ENCODE measurements at regions not wholly inside any gene's neighbourhood (a gene's known extent, or its start where the extent isn't known, plus 50 kb on each side); places are given as distances from the start of the nearest gene placed in this dataset.
A peak's percentile ranks its signal among the peaks of the same experiment; 100 is the strongest.

DNA sequence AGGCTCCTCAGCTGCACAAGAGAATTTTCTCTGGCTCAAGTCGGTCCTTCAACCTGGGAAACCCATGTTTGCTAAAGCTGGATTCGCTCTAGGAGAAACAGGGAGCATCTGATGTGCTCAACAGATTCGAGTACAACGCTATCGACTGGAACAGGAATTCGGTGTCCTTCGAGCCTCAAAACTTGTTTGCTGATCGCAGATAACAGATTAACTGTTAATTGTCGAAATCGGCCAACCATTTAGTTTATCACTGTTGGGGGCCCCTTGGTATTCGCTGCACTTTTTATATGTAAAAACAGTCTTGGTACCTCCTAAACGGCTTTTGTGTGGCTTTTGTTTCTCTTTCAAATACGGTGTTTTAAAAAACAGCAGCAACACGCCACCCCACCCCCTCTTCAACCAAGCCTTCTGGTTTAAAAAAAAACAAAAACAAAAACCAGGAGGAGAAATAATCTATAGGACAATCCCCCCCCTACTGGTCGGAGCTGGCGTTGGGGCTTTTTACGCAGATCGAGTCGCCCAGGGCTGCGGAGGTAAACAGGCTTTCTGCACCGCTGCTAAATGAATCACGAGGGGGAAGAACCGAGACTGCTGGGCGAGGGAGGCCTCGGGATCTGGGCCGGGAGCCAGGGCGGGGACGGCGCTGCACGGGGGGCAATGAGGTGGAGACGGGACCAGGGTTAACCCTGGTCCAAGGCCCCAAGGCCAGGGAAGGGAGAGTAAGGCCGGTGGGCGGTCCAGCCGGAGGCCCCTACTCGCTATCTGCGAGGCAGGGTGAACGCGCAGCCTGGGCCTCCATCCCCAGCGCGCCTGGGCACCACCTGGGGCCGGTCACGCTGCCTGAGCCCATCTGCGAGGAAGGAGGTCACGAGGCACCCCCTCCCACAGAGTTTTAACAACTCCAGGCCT lies 71.7 kb upstream of the BCOR start (continued):
- TF ChIP-seq NAIF1 (CRISPR knock-in tag; IDR thresholded peaks at IDR 0.05; ENCODE audit: borderline replicate concordance) (no peak), ZKSCAN5 (CRISPR knock-in tag; IDR thresholded peaks at IDR 0.05) (no peak), ZBTB14 (CRISPR knock-in tag; IDR thresholded peaks at IDR 0.05) (peak; percentile 41; the same call in 1 of the 2 replicates), FOXJ3 (CRISPR knock-in tag; IDR thresholded peaks at IDR 0.05; ENCODE audit: borderline replicate concordance) (no peak), XRCC5 (optimal IDR thresholded peaks at IDR 0.05; ENCODE audit: low read length) (no peak), RAD51 (IDR thresholded peaks at IDR 0.05; ENCODE audit: borderline replicate concordance) (no peak), HOXA5 (CRISPR knock-in tag; IDR thresholded peaks at IDR 0.05) (no peak), EP300 (IDR thresholded peaks at IDR 0.05; ENCODE audit: low read depth in 2 of 2, low read length in 2 of 2) (no peak; a peak in 1 of 4 replicates), EP300 (CRISPR knock-in tag; IDR thresholded peaks at IDR 0.05; ENCODE audit: borderline replicate concordance) (no peak), DPF2 (CRISPR knock-in tag; IDR thresholded peaks at IDR 0.05; ENCODE audit: borderline replicate concordance, low read depth) (no peak), MEIS1 (CRISPR knock-in tag; IDR thresholded peaks at IDR 0.05; ENCODE audit: borderline replicate concordance) (no peak), ZNF33B (CRISPR knock-in tag; IDR thresholded peaks at IDR 0.05) (no peak), ARHGAP35 (CRISPR knock-in tag; IDR thresholded peaks at IDR 0.05; ENCODE audit: borderline replicate concordance) (no peak), SMAD9 (CRISPR knock-in tag; IDR thresholded peaks at IDR 0.05) (no peak), ZNF264 (CRISPR knock-in tag; IDR thresholded peaks at IDR 0.05) (no peak), ZIK1 (CRISPR knock-in tag; IDR thresholded peaks at IDR 0.05; ENCODE audit: borderline replicate concordance, low read depth) (no peak), ZNF274 (CRISPR knock-in tag; IDR thresholded peaks at IDR 0.05) (no peak), ZNF615 (CRISPR knock-in tag; IDR thresholded peaks at IDR 0.05; ENCODE audit: borderline replicate concordance) (no peak), RFX5 (IDR thresholded peaks at IDR 0.05; ENCODE audit: low read depth, low read length) (no peak), NR1H2 (CRISPR knock-in tag; IDR thresholded peaks at IDR 0.05; ENCODE audit: borderline replicate concordance, low read depth) (no peak), HOXA9 (CRISPR knock-in tag; IDR thresholded peaks at IDR 0.05; ENCODE audit: borderline replicate concordance) (no peak), ZUFSP (CRISPR knock-in tag; IDR thresholded peaks at IDR 0.05; ENCODE audit: borderline replicate concordance) (no peak), PITX1 (CRISPR knock-in tag; IDR thresholded peaks at IDR 0.05) (peak; percentile 52; the same call in 1 of the 2 replicates), ISX (CRISPR knock-in tag; conservative IDR thresholded peaks at IDR 0.05) (no peak), RBM22 (optimal IDR thresholded peaks at IDR 0.05; ENCODE audit: low read length) (no peak), HMGA1 (CRISPR knock-in tag; conservative IDR thresholded peaks at IDR 0.05) (no peak)
- TF ChIP-seq, protein P1, sequence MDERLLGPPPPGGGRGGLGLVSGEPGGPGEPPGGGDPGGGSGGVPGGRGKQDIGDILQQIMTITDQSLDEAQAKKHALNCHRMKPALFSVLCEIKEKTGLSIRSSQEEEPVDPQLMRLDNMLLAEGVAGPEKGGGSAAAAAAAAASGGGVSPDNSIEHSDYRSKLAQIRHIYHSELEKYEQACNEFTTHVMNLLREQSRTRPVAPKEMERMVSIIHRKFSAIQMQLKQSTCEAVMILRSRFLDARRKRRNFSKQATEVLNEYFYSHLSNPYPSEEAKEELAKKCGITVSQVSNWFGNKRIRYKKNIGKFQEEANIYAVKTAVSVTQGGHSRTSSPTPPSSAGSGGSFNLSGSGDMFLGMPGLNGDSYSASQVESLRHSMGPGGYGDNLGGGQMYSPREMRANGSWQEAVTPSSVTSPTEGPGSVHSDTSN (CRISPR knock-in tag; IDR thresholded peaks at IDR 0.05) = no peak

All from HepG2 (cell line).